Fibroblast of villous mesenchyme (primary cell): ENCODE measurements at regions not wholly inside any gene's neighbourhood (a gene's known extent, or its start where the extent isn't known, plus 50 kb on each side); places are given as distances from the start of the nearest gene placed in this dataset.
A peak's percentile ranks its signal among the peaks of the same experiment; 100 is the strongest.

Source experiments
- DNase-seq: peaks from one replicate; pipeline ENCODE4 v3.0.0-alpha.2; 2010; ENCODE audit warnings: low read depth
- H3K4me3 ChIP-seq: 2 replicates; pipeline ENCODE4 v1.5.1; 2011; ENCODE audit warnings: low read depth, mild to moderate bottlenecking, low read length
- CTCF ChIP-seq: IDR thresholded peaks from 2 replicates; pipeline ENCODE4 v1.5.1; 2012; ENCODE audit warnings: low read depth, mild to moderate bottlenecking, low read length; ENCODE audit not compliant: insufficient read depth

- H3K4me3 ChIP-seq = no peak overlapping the region
- no peak for TF ChIP-seq CTCF
- no peak for DNase-seq
These were observed 141.2 kb downstream of the TM2D1 start for GRCh38 chr1:61583703-61584102.

- H3K4me3 ChIP-seq = no peak overlapping the region
- peak; percentile 12 for DNase-seq
- no peak for TF ChIP-seq CTCF
These were observed 143.7 kb downstream of the TM2D1 start for GRCh38 chr1:61581251-61581650.

GRCh38 chr1:61580417-61580816, 144.5 kb downstream of the TM2D1 start:
- TF ChIP-seq CTCF = no peak
- DNase-seq = no peak
- H3K4me3 ChIP-seq = no peak overlapping the region

- TF ChIP-seq CTCF = no peak
- no peak overlapping the region for H3K4me3 ChIP-seq
- no peak for DNase-seq
These were observed 145.1 kb downstream of the TM2D1 start for GRCh38 chr1:61579802-61580201.

- no peak for DNase-seq
- TF ChIP-seq CTCF = no peak
These were observed 152.9 kb downstream of the TM2D1 start for GRCh38 chr1:61572046-61572445.

GRCh38 chr1:61570191-61570590, 154.8 kb downstream of the TM2D1 start:
- no peak for DNase-seq
- H3K4me3 ChIP-seq = no peak overlapping the region
- TF ChIP-seq CTCF = no peak

More at GRCh38 chr1:61572046-61572445, 152.9 kb downstream of the TM2D1 start:
- no peak overlapping the region for H3K4me3 ChIP-seq

- DNase-seq = no peak
- no peak overlapping the region for H3K4me3 ChIP-seq
- no peak for TF ChIP-seq CTCF
These were observed 155.7 kb downstream of the TM2D1 start for GRCh38 chr1:61569303-61569621.
